Endothelial cell of umbilical vein (primary cell): ENCODE measurements at regions not wholly inside any gene's neighbourhood (a gene's known extent, or its start where the extent isn't known, plus 50 kb on each side); places are given as distances from the start of the nearest gene placed in this dataset.

Source experiments
- BruUV-seq: library from RNA; stranded (reverse); fragments of 400-500 nt; replicated peaks from 2 replicates; lab custom pipeline; 2021; lab: Mats Ljungman, UMichigan
- CTCF ChIA-PET: fragments of 300-600, 350-600 bp; sonication (Branson Sonifier 250); formaldehyde crosslinking; loops from one replicate; lab custom pipeline; 2021; ENCODE audit warnings: antibody characterized with exemption, inconsistent platforms; lab: Charles Lee
- POLR2A ChIA-PET: fragments of 300-600, 350-600 bp; sonication (Branson Sonifier 250); formaldehyde crosslinking; loops from one replicate; lab custom pipeline; 2021; ENCODE audit warnings: antibody characterized with exemption, inconsistent platforms; lab: Charles Lee
- DNase-seq: peaks from one replicate; pipeline ENCODE4 v3.0.0-alpha.2; 2011; ENCODE audit warnings: low read depth, low spot score
- FAIRE-seq: peaks from 2 replicates; lab custom pipeline; 2011; peaks lifted over from hg19 to GRCh38; lab: Jason Lieb, UNC
- H2AFZ ChIP-seq: 2 replicates; pipeline ENCODE4 v1.6.0; 2012; ENCODE audit warnings: low read depth, low read length, control low read depth, inconsistent platforms
- H3K27ac ChIP-seq: 2 replicates; pipeline ENCODE4 v1.5.1; 2011; ENCODE audit warnings: low read depth, mild to moderate bottlenecking, control low read depth, low read length, moderate library complexity; ENCODE audit not compliant: insufficient read depth
- H3K27me3 ChIP-seq, 2 experiments: 2 replicates each; pipeline versions ENCODE4 v1.6.0 to v1.6.1; 2011; ENCODE audit warnings: low read length in 2 of 2, mixed read lengths in 1 of 2; ENCODE audit not compliant: control insufficient read depth in 2 of 2, insufficient read depth in 2 of 2
- H3K36me3 ChIP-seq, 2 experiments: 2 replicates in 1 of 2; 3 replicates in 1 of 2; pipeline ENCODE4 v1.5.1; 2011; ENCODE audit warnings: low read length in 2 of 2, mild to moderate bottlenecking in 1 of 2, moderate library complexity in 1 of 2; ENCODE audit not compliant: control insufficient read depth in 2 of 2, insufficient read depth in 2 of 2; ENCODE audit errors: extremely low read depth in 1 of 2
- H3K4me1 ChIP-seq: 3 replicates; pipeline ENCODE4 v1.5.1; 2011; ENCODE audit warnings: mild to moderate bottlenecking, low read length; ENCODE audit not compliant: control insufficient read depth, insufficient read depth; ENCODE audit errors: extremely low read depth
- H3K4me2 ChIP-seq: 2 replicates; pipeline ENCODE4 v1.6.1; 2011; ENCODE audit warnings: low read length, control low read depth, mixed read lengths; ENCODE audit not compliant: insufficient read depth
- H3K4me3 ChIP-seq, 3 experiments: fragments of 200-600 bp in 1 of 3; sonication (generic), shearing (Covaris generic) in 1 of 3; replicated peaks in 1 of 3; 2 replicates each; pipeline ENCODE4 v1.5.1; 2011 to 2016; ENCODE audit warnings: control low read depth in 3 of 3, low read length in 3 of 3, mild to moderate bottlenecking in 2 of 3, inconsistent platforms in 1 of 3, low read depth in 1 of 3, moderate library complexity in 1 of 3; ENCODE audit not compliant: insufficient read depth in 1 of 3
- H3K79me2 ChIP-seq: 2 replicates; pipeline ENCODE4 v1.6.0; 2012; ENCODE audit warnings: low read length, inconsistent platforms; ENCODE audit not compliant: control insufficient read depth, insufficient read depth
- H3K9ac ChIP-seq: replicated peaks from 2 replicates; pipeline ENCODE3; 2011; ENCODE audit warnings: low read length, control low read depth; ENCODE audit not compliant: insufficient read depth; ENCODE audit errors: extremely low read depth
- H3K9me1 ChIP-seq: replicated peaks from 3 replicates; pipeline ENCODE4 v1.6.0; 2011; ENCODE audit warnings: mild to moderate bottlenecking, low read length; ENCODE audit not compliant: control insufficient read depth, insufficient read depth; ENCODE audit errors: extremely low read depth
- H3K9me3 ChIP-seq: replicated peaks from 2 replicates; pipeline ENCODE4 v1.5.1; 2012; ENCODE audit warnings: low read length, inconsistent platforms; ENCODE audit not compliant: control insufficient read depth, insufficient read depth
- H4K20me1 ChIP-seq: replicated peaks from 2 replicates; pipeline ENCODE3; 2011; ENCODE audit warnings: mild to moderate bottlenecking, low read length; ENCODE audit not compliant: control insufficient read depth, insufficient read depth; ENCODE audit errors: extremely low read depth
- CTCF ChIP-seq, 2 donors: IDR thresholded peaks; 1 replicate in 1 of 2; 2 replicates in 1 of 2; pipeline ENCODE4 v1.5.1; 2011; ENCODE audit warnings: low read length in 2 of 2, mild to moderate bottlenecking in 2 of 2, moderate library complexity in 2 of 2, control low read depth in 1 of 2, inconsistent platforms in 1 of 2, low read depth in 1 of 2; ENCODE audit not compliant: insufficient read depth in 1 of 2; ENCODE audit errors: extremely low read depth in 1 of 2
- EZH2 ChIP-seq: IDR thresholded peaks from 2 replicates; pipeline ENCODE4 v1.6.1; 2012; ENCODE audit warnings: borderline replicate concordance, low read depth, mild to moderate bottlenecking, moderate library complexity, low read length, inconsistent platforms; ENCODE audit not compliant: severe bottlenecking
- FOS ChIP-seq: IDR thresholded peaks from 2 replicates; pipeline ENCODE4 v1.6.1; 2011; ENCODE audit warnings: mild to moderate bottlenecking, low read length, moderate library complexity, borderline replicate concordance; ENCODE audit not compliant: insufficient read depth
- GATA2 ChIP-seq: IDR thresholded peaks from 2 replicates; pipeline ENCODE4 v1.7.0; 2011; ENCODE audit warnings: low read depth, mild to moderate bottlenecking, moderate library complexity, mixed read lengths, low read length; ENCODE audit not compliant: insufficient read length, insufficient read depth
- JUN ChIP-seq: IDR thresholded peaks from 2 replicates; pipeline ENCODE4 v1.6.1; 2011; ENCODE audit warnings: borderline replicate concordance, low read depth; ENCODE audit not compliant: insufficient read length, insufficient read depth
- MYC ChIP-seq: IDR thresholded peaks from one replicate; pipeline ENCODE4 v1.6.1; 2011; ENCODE audit warnings: mild to moderate bottlenecking, low read depth, low read length
- POLR2A ChIP-seq: IDR thresholded peaks from 2 replicates; pipeline ENCODE4 v1.6.1; 2012; ENCODE audit warnings: low read depth, mild to moderate bottlenecking, control low read depth, low read length
- POLR2AphosphoS5 ChIP-seq: IDR thresholded peaks from 2 replicates; pipeline ENCODE4 v1.6.1; 2012; ENCODE audit warnings: low read depth, mild to moderate bottlenecking, control low read depth, low read length, moderate library complexity; ENCODE audit not compliant: insufficient read depth
- dilution Hi-C: fragments of 300-500 bp; cut with MboI; formaldehyde crosslinking; loops from one replicate; pipeline ENCODE4 v1.15.0; 2019; ENCODE audit warnings: low sequenced_read_pairs; ENCODE audit not compliant: extremely low pct_ligation_motif_present
- intact Hi-C: fragments of 100-400 bp; cut with micrococcal nuclease; formaldehyde crosslinking; loops from one replicate; pipeline ENCODE4 v1.10.0; 2022
- TF ChIP-seq, protein P1 (sequence below): IDR thresholded peaks from 2 replicates; pipeline ENCODE4 v1.6.1; 2011; ENCODE audit not compliant: insufficient read depth, insufficient read length

DNA sequence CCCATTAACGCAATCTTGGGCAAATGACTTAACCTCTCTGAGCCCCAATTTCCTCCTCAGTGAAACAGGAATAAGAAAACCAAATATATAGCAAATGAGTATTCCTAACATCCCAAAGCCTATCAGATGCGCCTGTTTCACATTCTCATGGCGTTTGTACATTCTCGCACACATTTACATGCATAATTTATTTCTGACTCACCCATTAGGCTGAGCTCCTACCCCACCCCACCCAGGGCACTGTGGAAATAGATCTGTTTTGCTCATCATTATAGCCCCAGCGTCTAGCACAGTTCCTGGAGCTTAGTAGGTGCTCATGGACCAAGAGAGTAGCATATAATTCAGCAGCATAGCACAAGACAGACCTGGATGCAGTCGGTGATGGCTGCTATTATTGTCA is 146.1 kb upstream of the VANGL1 start:
- dilution Hi-C loops, result no loop called here
- no peak overlapping the region for H3K4me3 ChIP-seq
- no peak overlapping the region for H3K27ac ChIP-seq
- H3K4me1 ChIP-seq, result no peaks in the 10 kb centered on the region
- H4K20me1 ChIP-seq, result no peaks in the 10 kb centered on the region
- POLR2A ChIA-PET, result no interaction called here
- no peak for FAIRE-seq
- intact Hi-C loops, result no loop called here
- no TSS peak for BruUV-seq
- CTCF ChIA-PET, result no interaction called here
- no peak for DNase-seq
- no peaks in the 10 kb centered on the region for H3K79me2 ChIP-seq
- TF ChIP-seq, protein P1, sequence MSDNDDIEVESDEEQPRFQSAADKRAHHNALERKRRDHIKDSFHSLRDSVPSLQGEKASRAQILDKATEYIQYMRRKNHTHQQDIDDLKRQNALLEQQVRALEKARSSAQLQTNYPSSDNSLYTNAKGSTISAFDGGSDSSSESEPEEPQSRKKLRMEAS, result no peak
- TF ChIP-seq JUN (no peak), MYC (no peak), POLR2A (no peak), FOS (no peak), GATA2 (no peak), EZH2 (no peak), CTCF (IDR thresholded peaks at IDR 0.05; ENCODE audit: extremely low read depth in 1 of 2, insufficient read depth in 1 of 2, low read depth in 1 of 2, low read length in 2 of 2) (no peak), POLR2AphosphoS5 (no peak)
- H3K9me3 ChIP-seq, result no peaks in the 10 kb centered on the region
- H3K9me1 ChIP-seq, result no peaks in the 10 kb centered on the region
- no peaks in the 10 kb centered on the region for H3K36me3 ChIP-seq
- no peak overlapping the region for H3K9ac ChIP-seq
- H3K4me2 ChIP-seq, result no peak overlapping the region
- H2AFZ ChIP-seq, result no peak overlapping the region
- no peaks in the 10 kb centered on the region for H3K27me3 ChIP-seq
